SH-SY5Y (cell line): ENCODE measurements at regions not wholly inside any gene's neighbourhood (a gene's known extent, or its start where the extent isn't known, plus 50 kb on each side); places are given as distances from the start of the nearest gene placed in this dataset.

Experiments used
- GATA2 ChIP-seq: IDR thresholded peaks from 2 replicates; pipeline ENCODE4 v1.6.1; 2011; ENCODE audit warnings: mild to moderate bottlenecking, low read depth, low read length
- GATA3 ChIP-seq: IDR thresholded peaks from 2 replicates; pipeline ENCODE4 v1.6.1; 2011; ENCODE audit warnings: low read depth, mild to moderate bottlenecking, low read length, moderate library complexity

- no peak for TF ChIP-seq GATA3
- no peak for TF ChIP-seq GATA2
Observed at GRCh38 chr10:106410331-106410730, 754.2 kb downstream of the SORCS1 start.
